Astrocyte (in vitro differentiated cells and primary cell): ENCODE measurements at regions not wholly inside any gene's neighbourhood (a gene's known extent, or its start where the extent isn't known, plus 50 kb on each side); places are given as distances from the start of the nearest gene placed in this dataset.

Source experiments
- DNase-seq: peaks from one replicate; pipeline ENCODE4 v3.0.0-alpha.2; 2010; ENCODE audit warnings: low read depth
- FAIRE-seq: peaks from 2 replicates; lab custom pipeline; 2011; peaks lifted over from hg19 to GRCh38; lab: Jason Lieb, UNC
- H2AFZ ChIP-seq: 2 replicates; pipeline ENCODE4 v1.6.0; 2012; ENCODE audit warnings: low read depth, low read length, inconsistent platforms
- H3K27ac ChIP-seq: 2 replicates; pipeline ENCODE4 v1.5.1; 2011; ENCODE audit warnings: low read depth, low read length, inconsistent platforms
- H3K27me3 ChIP-seq: 2 replicates; pipeline ENCODE4 v1.6.0; 2011; ENCODE audit warnings: low read length, inconsistent platforms; ENCODE audit not compliant: insufficient read depth
- H3K36me3 ChIP-seq: 2 replicates; pipeline ENCODE4 v1.5.1; 2011; ENCODE audit warnings: low read length, inconsistent platforms; ENCODE audit not compliant: insufficient read depth
- H3K4me1 ChIP-seq: 2 replicates; pipeline ENCODE4 v1.5.1; 2011; ENCODE audit warnings: low read length, inconsistent platforms; ENCODE audit not compliant: insufficient read depth
- H3K4me2 ChIP-seq: 2 replicates; pipeline ENCODE4 v1.6.0; 2012; ENCODE audit warnings: low read length, inconsistent platforms
- H3K4me3 ChIP-seq: 2 replicates; pipeline ENCODE4 v1.5.1; 2011; ENCODE audit warnings: low read depth, mild to moderate bottlenecking, low read length, inconsistent platforms; ENCODE audit not compliant: insufficient read depth
- H3K79me2 ChIP-seq: 2 replicates; pipeline ENCODE4 v1.6.0; 2012; ENCODE audit warnings: mild to moderate bottlenecking, low read length, inconsistent platforms; ENCODE audit not compliant: insufficient read depth
- H3K9ac ChIP-seq: 2 replicates; pipeline ENCODE4 v1.6.0; 2012; ENCODE audit warnings: mild to moderate bottlenecking, low read length, inconsistent platforms
- H3K9me3 ChIP-seq: 2 replicates; pipeline ENCODE4 v1.5.1; 2012; ENCODE audit warnings: low read depth, mild to moderate bottlenecking, low read length, inconsistent platforms; ENCODE audit not compliant: insufficient read depth
- H4K20me1 ChIP-seq: 2 replicates; pipeline ENCODE4 v1.6.0; 2012; ENCODE audit warnings: low read length, inconsistent platforms; ENCODE audit not compliant: insufficient read depth
- H3K27ac Mint-ChIP-seq: one replicate; pipeline ENCODE4 v1.8.0; 2021; ENCODE audit warnings: mild to moderate bottlenecking, mixed read lengths; ENCODE audit not compliant: unreplicated experiment
- H3K27me3 Mint-ChIP-seq: one replicate; pipeline ENCODE4 v1.8.0; 2021; ENCODE audit warnings: low read depth, mixed read lengths; ENCODE audit not compliant: unreplicated experiment
- H3K36me3 Mint-ChIP-seq: one replicate; pipeline ENCODE4 v1.8.0; 2021; ENCODE audit warnings: low read depth, mixed read lengths; ENCODE audit not compliant: unreplicated experiment
- H3K4me1 Mint-ChIP-seq: one replicate; pipeline ENCODE4 v1.8.0; 2021; ENCODE audit warnings: low read depth, mixed read lengths; ENCODE audit not compliant: unreplicated experiment
- H3K4me3 Mint-ChIP-seq: one replicate; pipeline ENCODE4 v1.8.0; 2021; ENCODE audit warnings: mild to moderate bottlenecking, moderate library complexity, mixed read lengths; ENCODE audit not compliant: unreplicated experiment
- H3K9me3 Mint-ChIP-seq: one replicate; pipeline ENCODE4 v1.8.0; 2021; ENCODE audit warnings: mild to moderate bottlenecking, mixed read lengths; ENCODE audit not compliant: unreplicated experiment
- EZH2 ChIP-seq: IDR thresholded peaks from 2 replicates; pipeline ENCODE4 v1.6.1; 2012; ENCODE audit warnings: mild to moderate bottlenecking, low read length, inconsistent platforms; ENCODE audit not compliant: insufficient read depth
- TF ChIP-seq, protein P1 (sequence below): IDR thresholded peaks from 2 replicates; pipeline ENCODE4 v1.5.1; 2011; ENCODE audit warnings: low read depth, mild to moderate bottlenecking, inconsistent platforms, low read length, moderate library complexity; ENCODE audit not compliant: insufficient read depth

DNA sequence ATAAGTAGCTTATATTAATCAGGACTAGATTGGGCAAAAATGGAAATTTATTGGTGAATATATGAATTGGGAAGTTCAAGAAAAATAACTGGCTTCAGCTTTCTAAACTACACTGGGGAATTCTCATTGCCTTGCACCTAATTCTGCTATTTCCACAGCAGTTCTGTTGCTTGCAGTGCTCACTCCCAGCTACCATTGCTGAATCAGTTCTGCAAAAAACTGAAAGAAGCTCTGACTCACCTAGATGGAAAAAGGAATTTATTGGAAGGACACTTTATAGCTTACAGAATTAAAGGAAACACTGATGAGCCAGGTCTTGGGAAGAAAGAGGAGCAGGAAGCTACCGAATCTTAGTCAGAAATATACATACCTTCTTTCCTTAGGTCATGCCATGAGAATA is 60.3 kb upstream of the ACVR1 start:
- Histone ChIP-seq H3K27ac (no peak overlapping the region), H3K9me3 (no peaks in the 10 kb centered on the region), H3K79me2 (no peaks in the 10 kb centered on the region), H3K27me3 (peaks cover 9% of the 10 kb centered on the region), H3K4me2 (no peak overlapping the region), H3K9ac (no peak overlapping the region), H3K4me1 (no peaks in the 10 kb centered on the region), H4K20me1 (no peaks in the 10 kb centered on the region), H3K4me3 (no peak overlapping the region), H2AFZ (no peak overlapping the region), H3K36me3 (no peaks in the 10 kb centered on the region)
- Mint-ChIP-seq H3K4me1 (peaks cover 42% of the 10 kb centered on the region), H3K36me3 (no peaks in the 10 kb centered on the region), H3K9me3 (no peaks in the 10 kb centered on the region), H3K4me3 (no peak overlapping the region), H3K27ac (peak overlapping the region; percentile 9), H3K27me3 (no peaks in the 10 kb centered on the region)
- FAIRE-seq (no peak), DNase-seq (peak; percentile 8)
- no peak for TF ChIP-seq EZH2
- TF ChIP-seq, protein P1, sequence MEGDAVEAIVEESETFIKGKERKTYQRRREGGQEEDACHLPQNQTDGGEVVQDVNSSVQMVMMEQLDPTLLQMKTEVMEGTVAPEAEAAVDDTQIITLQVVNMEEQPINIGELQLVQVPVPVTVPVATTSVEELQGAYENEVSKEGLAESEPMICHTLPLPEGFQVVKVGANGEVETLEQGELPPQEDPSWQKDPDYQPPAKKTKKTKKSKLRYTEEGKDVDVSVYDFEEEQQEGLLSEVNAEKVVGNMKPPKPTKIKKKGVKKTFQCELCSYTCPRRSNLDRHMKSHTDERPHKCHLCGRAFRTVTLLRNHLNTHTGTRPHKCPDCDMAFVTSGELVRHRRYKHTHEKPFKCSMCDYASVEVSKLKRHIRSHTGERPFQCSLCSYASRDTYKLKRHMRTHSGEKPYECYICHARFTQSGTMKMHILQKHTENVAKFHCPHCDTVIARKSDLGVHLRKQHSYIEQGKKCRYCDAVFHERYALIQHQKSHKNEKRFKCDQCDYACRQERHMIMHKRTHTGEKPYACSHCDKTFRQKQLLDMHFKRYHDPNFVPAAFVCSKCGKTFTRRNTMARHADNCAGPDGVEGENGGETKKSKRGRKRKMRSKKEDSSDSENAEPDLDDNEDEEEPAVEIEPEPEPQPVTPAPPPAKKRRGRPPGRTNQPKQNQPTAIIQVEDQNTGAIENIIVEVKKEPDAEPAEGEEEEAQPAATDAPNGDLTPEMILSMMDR = no peak

DNA sequence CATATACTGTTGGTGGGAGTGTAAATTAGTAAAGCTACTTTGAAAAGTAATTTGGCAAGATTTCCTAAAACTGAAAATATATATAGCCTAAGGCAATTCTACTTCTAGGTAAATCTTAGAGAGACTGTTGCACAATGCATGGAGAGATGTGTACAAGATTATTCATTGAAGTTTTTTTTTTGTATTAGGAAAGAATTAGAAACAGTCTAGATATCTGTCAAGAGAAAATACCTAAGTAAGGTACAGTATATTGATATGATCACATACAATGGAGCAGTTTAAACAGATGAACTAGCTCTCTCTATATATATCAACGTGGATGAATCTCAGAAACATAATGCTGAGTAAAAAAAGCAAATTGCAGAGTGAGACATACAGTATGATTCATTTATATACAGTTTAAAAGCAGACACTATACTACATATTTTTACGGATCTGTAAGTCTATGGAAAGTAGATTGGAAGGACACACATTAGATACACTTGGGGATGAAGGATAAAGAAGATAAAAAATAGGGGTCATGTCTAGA is 59.3 kb upstream of the ACVR1 start:
- H3K9me3 Mint-ChIP-seq = no peaks in the 10 kb centered on the region
- H3K4me3 ChIP-seq = no peak overlapping the region
- no peaks in the 10 kb centered on the region for H4K20me1 ChIP-seq
- FAIRE-seq = no peak
- H3K36me3 ChIP-seq = no peaks in the 10 kb centered on the region
- H3K27ac ChIP-seq = no peak overlapping the region
- H3K4me2 ChIP-seq = no peak overlapping the region
- no peaks in the 10 kb centered on the region for H3K79me2 ChIP-seq
- TF ChIP-seq EZH2 = no peak
- TF ChIP-seq, protein P1 = no peak
- no peak for DNase-seq
- no peak overlapping the region for H2AFZ ChIP-seq
- H3K9me3 ChIP-seq = no peaks in the 10 kb centered on the region
- H3K27me3 Mint-ChIP-seq = peaks cover 3% of the 10 kb centered on the region
- no peaks in the 10 kb centered on the region for H3K36me3 Mint-ChIP-seq
- no peak overlapping the region for H3K4me3 Mint-ChIP-seq
- H3K4me1 ChIP-seq = no peaks in the 10 kb centered on the region
- peaks cover 9% of the 10 kb centered on the region for H3K27me3 ChIP-seq
- H3K4me1 Mint-ChIP-seq = peaks cover 32% of the 10 kb centered on the region
- H3K27ac Mint-ChIP-seq = no peak overlapping the region
- H3K9ac ChIP-seq = no peak overlapping the region

DNA sequence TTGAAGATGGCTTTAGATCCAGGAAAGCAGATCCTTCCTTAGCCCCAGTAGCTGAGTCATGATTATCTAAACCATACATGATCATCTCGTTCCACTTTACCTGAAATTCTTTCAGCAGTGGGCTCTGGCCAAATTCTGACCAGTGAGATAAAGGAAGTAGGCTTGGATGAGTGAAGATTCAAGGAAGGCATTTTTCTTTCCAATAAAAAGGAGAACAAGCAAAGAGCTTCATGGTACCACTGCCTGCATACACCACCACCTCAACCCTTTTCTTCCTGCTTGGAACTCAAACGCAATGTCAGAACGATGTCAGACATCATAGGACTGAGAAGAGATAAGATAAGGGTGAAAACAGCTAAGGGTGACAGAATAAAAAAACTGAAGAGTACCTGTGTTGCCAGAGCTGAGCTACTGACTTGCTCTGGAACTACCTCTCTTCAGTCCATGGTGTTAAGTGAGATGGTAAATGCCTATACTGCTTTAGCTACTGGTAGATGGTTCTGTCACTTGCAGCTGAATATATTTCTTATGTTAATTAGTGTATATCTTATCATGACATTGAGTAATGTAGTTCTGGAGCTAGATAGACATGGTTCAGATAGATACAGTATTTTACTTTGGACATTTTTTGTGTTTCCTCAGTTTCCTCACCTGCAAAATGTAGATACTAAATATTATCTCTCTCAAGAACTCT is 58.7 kb upstream of the ACVR1 start:
- no peak for TF ChIP-seq EZH2
- TF ChIP-seq, protein P1 = no peak
- no peaks in the 10 kb centered on the region for H3K36me3 ChIP-seq
- no peak overlapping the region for H3K4me2 ChIP-seq
- no peak overlapping the region for H3K27ac ChIP-seq
- Mint-ChIP-seq H3K27ac (no peak overlapping the region), H3K9me3 (peaks cover 2% of the 10 kb centered on the region), H3K4me3 (no peak overlapping the region), H3K27me3 (peaks cover 3% of the 10 kb centered on the region), H3K4me1 (peaks cover 26% of the 10 kb centered on the region), H3K36me3 (no peaks in the 10 kb centered on the region)
- no peaks in the 10 kb centered on the region for H4K20me1 ChIP-seq
- peaks cover 9% of the 10 kb centered on the region for H3K27me3 ChIP-seq
- no peak overlapping the region for H3K4me3 ChIP-seq
- DNase-seq (no peak), FAIRE-seq (no peak)
- H3K79me2 ChIP-seq = no peaks in the 10 kb centered on the region
- no peak overlapping the region for H2AFZ ChIP-seq
- no peaks in the 10 kb centered on the region for H3K4me1 ChIP-seq
- no peak overlapping the region for H3K9ac ChIP-seq
- no peaks in the 10 kb centered on the region for H3K9me3 ChIP-seq
